Stomach (tissue), 4 donors: ENCODE measurements at regions not wholly inside any gene's neighbourhood (a gene's known extent, or its start where the extent isn't known, plus 50 kb on each side); places are given as distances from the start of the nearest gene placed in this dataset.

Source experiments
- CTCF ChIP-seq, 7 experiments: fragments of 450-650 bp in 4 of 7; fragments of 200-600 bp in 3 of 7; sonication (generic) in 3 of 7; IDR thresholded peaks; one replicate each; pipeline ENCODE4 v1.5.1; 2016 to 2019; ENCODE audit warnings: antibody characterized with exemption in 7 of 7, control low read depth in 2 of 7, mild to moderate bottlenecking in 1 of 7
- POLR2AphosphoS5 ChIP-seq, 3 donors: sonication (generic); formaldehyde crosslinking; IDR thresholded peaks; one replicate each; pipeline ENCODE4 v1.6.1; 2016; ENCODE audit warnings: antibody characterized with exemption in 3 of 3

DNA sequence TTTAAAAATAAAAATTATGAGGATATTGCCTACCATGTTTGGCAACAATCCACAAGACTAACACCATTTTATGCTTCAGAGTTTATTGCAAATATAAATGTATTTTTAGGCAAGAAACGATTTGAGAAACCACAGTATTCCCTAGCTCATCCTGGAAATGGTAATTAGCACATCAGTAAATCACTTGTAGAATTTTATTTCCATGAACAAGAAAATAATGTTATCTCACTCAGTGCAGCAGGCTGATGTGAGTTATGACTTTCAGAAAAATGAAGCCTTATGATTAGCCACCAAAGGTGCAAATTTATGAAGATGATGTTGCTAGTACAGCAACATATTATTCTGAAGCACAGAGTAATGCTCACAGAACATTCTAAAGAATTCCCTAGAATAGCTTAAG lies 127.7 kb upstream of the GJE1 start:
- TF ChIP-seq POLR2AphosphoS5 (IDR thresholded peaks at IDR 0.05) (no peak), CTCF (IDR thresholded peaks at IDR 0.05) (no peak)
